ENCODE measurements at regions not wholly inside any gene's neighbourhood (a gene's known extent, or its start where the extent isn't known, plus 50 kb on each side); places are given as distances from the start of the nearest gene placed in this dataset.

GRCh38 chr13:111895896-111896821, 170.8 kb upstream of the SOX1 start:
- no peak for DNase-seq

- DNase-seq, result no peak
Observed at GRCh38 chr13:111897178-111897845, 169.6 kb upstream of the SOX1 start.

GRCh38 chr13:111897846-111898215, 169.1 kb upstream of the SOX1 start:
- no peak for DNase-seq

- DNase-seq, result no peak
Observed at GRCh38 chr13:111898956-111899713, 167.8 kb upstream of the SOX1 start.

GRCh38 chr13:111899714-111900389, 167.1 kb upstream of the SOX1 start:
- DNase-seq, result no peak

GRCh38 chr13:111900390-111901131, 166.4 kb upstream of the SOX1 start:
- DNase-seq, result no peak

- DNase-seq, result no peak
Observed at GRCh38 chr13:111901267-111901915, 165.6 kb upstream of the SOX1 start.

- no peak for DNase-seq
Observed at GRCh38 chr13:111902726-111903125, 164.2 kb upstream of the SOX1 start.

- no peak for DNase-seq
Observed at GRCh38 chr13:111903143-111903542, 163.8 kb upstream of the SOX1 start.

GRCh38 chr13:111904166-111904565, 162.8 kb upstream of the SOX1 start:
- no peak for DNase-seq

- DNase-seq, result no peak
Observed at GRCh38 chr13:111904701-111905608, 162.0 kb upstream of the SOX1 start.

- no peak for DNase-seq
Observed at GRCh38 chr13:111905609-111905945, 161.4 kb upstream of the SOX1 start.

GRCh38 chr13:111906306-111906705, 160.6 kb upstream of the SOX1 start:
- DNase-seq, result no peak

- DNase-seq, result no peak
Observed at GRCh38 chr13:111906816-111907215, 160.1 kb upstream of the SOX1 start.

- DNase-seq, result no peak
Observed at GRCh38 chr13:111907341-111907880, 159.5 kb upstream of the SOX1 start.

GRCh38 chr13:111908361-111908760, 158.6 kb upstream of the SOX1 start:
- DNase-seq, result no peak

GRCh38 chr13:111908981-111909380, 158.0 kb upstream of the SOX1 start:
- no peak for DNase-seq

GRCh38 chr13:111909501-111909900, 157.4 kb upstream of the SOX1 start:
- no peak for DNase-seq

GRCh38 chr13:111909971-111910671, 156.8 kb upstream of the SOX1 start:
- no peak for DNase-seq
